H1 (cell line): ENCODE measurements at regions not wholly inside any gene's neighbourhood (a gene's known extent, or its start where the extent isn't known, plus 50 kb on each side); places are given as distances from the start of the nearest gene placed in this dataset.

ENCODE experiments used
- CTCF ChIA-PET: fragments of 300-600 bp; sonication (Branson Sonifier 250); formaldehyde crosslinking; loops from one replicate; lab custom pipeline; 2021; ENCODE audit not compliant: partially characterized antibody; lab: Charles Lee
- POLR2A ChIA-PET: fragments of 300-600 bp; sonication (Branson Sonifier 250); formaldehyde crosslinking; loops from one replicate; lab custom pipeline; 2021; ENCODE audit warnings: inconsistent platforms; ENCODE audit not compliant: partially characterized antibody; lab: Charles Lee
- DNase-seq, 2 experiments: peaks; one replicate each; pipeline versions ENCODE4 v3.0.0 to v3.0.0-alpha.2; 2010 to 2022; ENCODE audit warnings: low spot score in 2 of 2, low read depth in 1 of 2, mixed read lengths in 1 of 2
- FAIRE-seq: peaks from 2 replicates; lab custom pipeline; 2011; peaks lifted over from hg19 to GRCh38; lab: Jason Lieb, UNC
- H2AFZ ChIP-seq: 2 replicates; pipeline ENCODE4 v1.8.1; 2012; ENCODE audit warnings: low read length, inconsistent platforms
- H2AK5ac ChIP-seq: 2 replicates; pipeline ENCODE4 v1.6.1; 2013; ENCODE audit warnings: low read depth, low read length
- H2BK120ac ChIP-seq: replicated peaks from 2 replicates; pipeline ENCODE3; 2013; ENCODE audit warnings: low read depth, low read length, inconsistent platforms
- H2BK12ac ChIP-seq: 2 replicates; pipeline ENCODE4 v1.6.1; 2013; ENCODE audit warnings: low read depth, low read length
- H2BK15ac ChIP-seq: 2 replicates; pipeline ENCODE4 v1.6.1; 2013; ENCODE audit warnings: low read length
- H2BK20ac ChIP-seq: 2 replicates; pipeline ENCODE4 v1.6.1; 2013; ENCODE audit warnings: low read length
- H2BK5ac ChIP-seq: 2 replicates; pipeline ENCODE4 v1.6.1; 2013; ENCODE audit warnings: low read depth, low read length
- H3K14ac ChIP-seq: 2 replicates; pipeline ENCODE4 v1.6.1; 2013; ENCODE audit warnings: inconsistent platforms; ENCODE audit not compliant: insufficient read length
- H3K18ac ChIP-seq: 2 replicates; pipeline ENCODE4 v1.6.1; 2013; ENCODE audit warnings: low read length; ENCODE audit errors: extremely low read depth
- H3K23ac ChIP-seq: 2 replicates; pipeline ENCODE4 v1.6.1; 2013; ENCODE audit warnings: inconsistent platforms; ENCODE audit not compliant: insufficient read length
- H3K23me2 ChIP-seq: 2 replicates; pipeline ENCODE4 v1.6.1; 2013; ENCODE audit warnings: low read depth, low read length
- H3K27ac ChIP-seq: 2 replicates; pipeline ENCODE4 v1.6.1; 2011; ENCODE audit warnings: low read depth, low read length, inconsistent platforms
- H3K27me3 ChIP-seq, 4 experiments: replicated peaks in 1 of 4; 1 replicate in 1 of 4; 2 replicates in 3 of 4; pipeline versions ENCODE4 v1.6.1 to v1.8.1; 2011 to 2013; ENCODE audit warnings: low read length in 3 of 4, mild to moderate bottlenecking in 3 of 4, inconsistent platforms in 2 of 4, mixed read lengths in 2 of 4, moderate library complexity in 1 of 4; ENCODE audit not compliant: control insufficient read depth in 3 of 4, insufficient read depth in 3 of 4; ENCODE audit errors: extremely low read depth in 1 of 4
- H3K36me3 ChIP-seq, 4 experiments: 2 replicates each; pipeline versions ENCODE4 v1.6.1 to v1.8.1; 2011 to 2013; ENCODE audit warnings: mild to moderate bottlenecking in 4 of 4, low read length in 3 of 4, moderate library complexity in 2 of 4, control low read depth in 1 of 4, inconsistent platforms in 1 of 4; ENCODE audit not compliant: insufficient read depth in 4 of 4, control insufficient read depth in 2 of 4
- H3K4ac ChIP-seq: replicated peaks from 2 replicates; pipeline ENCODE3; 2013; ENCODE audit warnings: low read length, low read depth, mixed read lengths, inconsistent platforms; ENCODE audit not compliant: insufficient read length
- H3K4me1 ChIP-seq, 4 experiments: replicated peaks in 1 of 4; 1 replicate in 1 of 4; 2 replicates in 3 of 4; pipeline versions ENCODE4 v1.6.1 to v1.8.1; 2011 to 2013; ENCODE audit warnings: low read length in 3 of 4, inconsistent platforms in 2 of 4, mixed read lengths in 1 of 4; ENCODE audit not compliant: insufficient read depth in 4 of 4, control insufficient read depth in 3 of 4
- H3K4me2 ChIP-seq, 2 experiments: 2 replicates each; pipeline versions ENCODE4 v1.6.1 to v1.8.1; 2011 to 2013; ENCODE audit warnings: low read depth in 2 of 2, low read length in 2 of 2, control low read depth in 1 of 2, inconsistent platforms in 1 of 2, mild to moderate bottlenecking in 1 of 2; ENCODE audit not compliant: insufficient read depth in 1 of 2
- H3K4me3 ChIP-seq, 4 experiments: fragments of 200-600, 300-600 bp in 1 of 4; sonication (generic), shearing (Covaris generic), sonication (Bioruptor Twin) in 1 of 4; 2 replicates each; pipeline versions ENCODE4 v1.5.1 to v1.8.1; 2011 to 2016; ENCODE audit warnings: low read length in 4 of 4, low read depth in 3 of 4, control low read depth in 2 of 4, inconsistent platforms in 2 of 4, mild to moderate bottlenecking in 2 of 4, mixed read lengths in 1 of 4, moderate library complexity in 1 of 4; ENCODE audit not compliant: insufficient read depth in 2 of 4; ENCODE audit errors: extremely low read depth in 1 of 4
- H3K56ac ChIP-seq: replicated peaks from 2 replicates; pipeline ENCODE3; 2013; ENCODE audit warnings: low read depth, mild to moderate bottlenecking, mixed read lengths, low read length, inconsistent platforms; ENCODE audit not compliant: insufficient read length
- H3K79me1 ChIP-seq: 2 replicates; pipeline ENCODE4 v1.6.1; 2013; ENCODE audit warnings: low read depth, low read length, control low read depth
- H3K79me2 ChIP-seq, 2 experiments: 2 replicates each; pipeline versions ENCODE4 v1.6.1 to v1.8.1; 2012 to 2013; ENCODE audit warnings: low read length in 2 of 2, mild to moderate bottlenecking in 2 of 2, inconsistent platforms in 1 of 2; ENCODE audit not compliant: insufficient read depth in 2 of 2, control insufficient read depth in 1 of 2
- H3K9ac ChIP-seq, 4 experiments: replicated peaks in 1 of 4; 1 replicate in 1 of 4; 2 replicates in 3 of 4; pipeline versions ENCODE4 v1.6.1 to v1.8.1; 2011 to 2013; ENCODE audit warnings: low read depth in 3 of 4, low read length in 3 of 4, control low read depth in 2 of 4, mild to moderate bottlenecking in 2 of 4, moderate library complexity in 2 of 4, inconsistent platforms in 1 of 4; ENCODE audit errors: extremely low read depth in 1 of 4
- H3K9me3 ChIP-seq, 2 experiments: 2 replicates each; pipeline versions ENCODE4 v1.6.1 to v1.8.1; 2012 to 2013; ENCODE audit warnings: mild to moderate bottlenecking in 2 of 2, moderate library complexity in 2 of 2, control low read depth in 1 of 2, inconsistent platforms in 1 of 2, low read depth in 1 of 2, low read length in 1 of 2, mixed read lengths in 1 of 2; ENCODE audit not compliant: insufficient read depth in 2 of 2
- H4K20me1 ChIP-seq, 2 experiments: replicated peaks in 1 of 2; 2 replicates each; pipeline versions ENCODE3 to v1.8.1; 2011 to 2013; ENCODE audit warnings: inconsistent platforms in 2 of 2, low read length in 2 of 2, mild to moderate bottlenecking in 1 of 2; ENCODE audit not compliant: insufficient read depth in 2 of 2, control insufficient read depth in 1 of 2
- H4K5ac ChIP-seq: 2 replicates; pipeline ENCODE4 v1.6.1; 2013; ENCODE audit warnings: low read length, low read depth, mixed read lengths, inconsistent platforms; ENCODE audit not compliant: insufficient read length
- H4K8ac ChIP-seq: 2 replicates; pipeline ENCODE4 v1.8.0; 2013; ENCODE audit warnings: mild to moderate bottlenecking, moderate library complexity, low read length, inconsistent platforms; ENCODE audit not compliant: insufficient read depth; ENCODE audit errors: extremely low read depth
- H4K91ac ChIP-seq: replicated peaks from 2 replicates; pipeline ENCODE3; 2013; ENCODE audit warnings: low read length, mixed read lengths, inconsistent platforms; ENCODE audit not compliant: insufficient read length
- CBX8 ChIP-seq: fragments of 300-800, 300-1000 bp; sonication (generic); IDR thresholded peaks from 2 replicates; pipeline ENCODE4 v1.7.1; 2016; ENCODE audit warnings: low read depth, low read length, borderline replicate concordance
- CHD1 ChIP-seq: IDR thresholded peaks from 2 replicates; pipeline ENCODE4 v1.6.1; 2012; ENCODE audit warnings: low read depth, low read length, improper control_type of control experiment
- EP300 ChIP-seq, 2 experiments: IDR thresholded peaks; 1 replicate in 1 of 2; 2 replicates in 1 of 2; pipeline ENCODE4 v1.6.1; 2011 to 2012; ENCODE audit warnings: low read depth in 2 of 2, low read length in 2 of 2, mild to moderate bottlenecking in 2 of 2, borderline replicate concordance in 1 of 2, inconsistent platforms in 1 of 2, moderate library complexity in 1 of 2
- HDAC6 ChIP-seq: IDR thresholded peaks from one replicate; pipeline ENCODE4 v1.7.1; 2012; ENCODE audit warnings: low read depth, mild to moderate bottlenecking, inconsistent platforms, low read length, moderate library complexity
- JUND ChIP-seq: IDR thresholded peaks from 2 replicates; pipeline ENCODE4 v1.6.1; 2011; ENCODE audit warnings: mild to moderate bottlenecking, improper control_type of control experiment, low read length
- NRF1 ChIP-seq: IDR thresholded peaks from 2 replicates; pipeline ENCODE4 v1.6.1; 2011; ENCODE audit warnings: mild to moderate bottlenecking, low read depth, low read length, improper control_type of control experiment
- PHF8 ChIP-seq: fragments of 200-600 bp; sonication (generic); conservative IDR thresholded peaks from 2 replicates; pipeline ENCODE4 v1.7.1; 2012; ENCODE audit warnings: low read depth, mild to moderate bottlenecking, inconsistent platforms, low read length, moderate library complexity
- RFX5 ChIP-seq: IDR thresholded peaks from 2 replicates; pipeline ENCODE4 v1.6.1; 2011; ENCODE audit warnings: low read depth, low read length, improper control_type of control experiment, borderline replicate concordance
- WGBS, 2 experiments: shearing (Covaris generic) in 1 of 2; methylation state at CpG; one replicate each; pipeline versions ENCODE4 v1.1.6 to v1.1.7; 2013 to 2015; ENCODE audit warnings: low lambda C conversion rate in 2 of 2, mixed read lengths in 2 of 2, inconsistent platforms in 1 of 2, low coverage in 1 of 2, missing lambda C conversion rate in 1 of 2; ENCODE audit not compliant: insufficient replicate concordance in 2 of 2, insufficient coverage in 1 of 2, insufficient read length in 1 of 2; ENCODE audit errors: extremely low coverage in 1 of 2, missing lambda C conversion rate in 1 of 2; 5-methylcytosine and 5-hydroxymethylcytosine counted together

GRCh38 chr10:101289541-101289940 is 60.3 kb upstream of the LBX1 start:
- FAIRE-seq: no peak
- no peaks in the 10 kb centered on the region for H3K79me2 ChIP-seq
- H3K27me3 ChIP-seq: peaks cover 58 to 92% (median 88%) of the 10 kb centered on the region in 4 experiments
- H3K36me3 ChIP-seq: no peaks in the 10 kb centered on the region
- 82% methylated on average over 3 of the region's 3 CpGs; no CpG with 5 or more reads in 1 of the 2 experiments for WGBS, 2 experiments
- no peak overlapping the region for H2BK20ac ChIP-seq
- H3K79me1 ChIP-seq: no peaks in the 10 kb centered on the region
- no peak overlapping the region for H3K4me3 ChIP-seq
- no peak overlapping the region for H3K18ac ChIP-seq
- H3K56ac ChIP-seq: no peak overlapping the region
- CTCF ChIA-PET: interaction anchor here (0.7 to 13.9 kb wide), 34 partner anchors 16 to 499 kb away, joined by 3 to 317 read pairs (median 4); no protein-coding TSS in a partner anchor
- H2AFZ ChIP-seq: no peak overlapping the region
- H3K9ac ChIP-seq: no peak overlapping the region
- no peak overlapping the region for H2AK5ac ChIP-seq
- H4K8ac ChIP-seq: no peak overlapping the region
- H3K23ac ChIP-seq: no peak overlapping the region
- H3K14ac ChIP-seq: no peak overlapping the region
- peak overlapping the region in 1 of 2 experiments; percentile 85; a peak in 1 of 4 replicates for H3K4me2 ChIP-seq
- H3K27ac ChIP-seq: no peak overlapping the region
- peaks cover 10% of the 10 kb centered on the region; the same call in 1 of the 2 replicates for H3K23me2 ChIP-seq
- H2BK120ac ChIP-seq: no peak overlapping the region
- DNase-seq: no peak
- no peak overlapping the region for H2BK12ac ChIP-seq
- H4K91ac ChIP-seq: no peak overlapping the region
- H2BK5ac ChIP-seq: no peak overlapping the region
- H4K20me1 ChIP-seq: no peaks in the 10 kb centered on the region
- TF ChIP-seq JUND (no peak), CHD1 (no peak), HDAC6 (no peak), RFX5 (no peak), CBX8 (no peak), NRF1 (no peak), PHF8 (no peak), EP300 (IDR thresholded peaks at IDR 0.05; ENCODE audit: borderline replicate concordance in 1 of 2, low read depth in 2 of 2, low read length in 2 of 2) (no peak)
- TF ChIP-seq, all 59 proteins: peak for 0
- no peak overlapping the region for H4K5ac ChIP-seq
- H3K4me1 ChIP-seq: peaks cover 28 to 39% (median 31%) of the 10 kb centered on the region in 4 experiments
- H3K9me3 ChIP-seq: no peaks in the 10 kb centered on the region
- H3K4ac ChIP-seq: no peak overlapping the region
- POLR2A ChIA-PET: no interaction called here
- no peak overlapping the region for H2BK15ac ChIP-seq
